ENCODE measurements at regions not wholly inside any gene's neighbourhood (a gene's known extent, or its start where the extent isn't known, plus 50 kb on each side); places are given as distances from the start of the nearest gene placed in this dataset.

DNA sequence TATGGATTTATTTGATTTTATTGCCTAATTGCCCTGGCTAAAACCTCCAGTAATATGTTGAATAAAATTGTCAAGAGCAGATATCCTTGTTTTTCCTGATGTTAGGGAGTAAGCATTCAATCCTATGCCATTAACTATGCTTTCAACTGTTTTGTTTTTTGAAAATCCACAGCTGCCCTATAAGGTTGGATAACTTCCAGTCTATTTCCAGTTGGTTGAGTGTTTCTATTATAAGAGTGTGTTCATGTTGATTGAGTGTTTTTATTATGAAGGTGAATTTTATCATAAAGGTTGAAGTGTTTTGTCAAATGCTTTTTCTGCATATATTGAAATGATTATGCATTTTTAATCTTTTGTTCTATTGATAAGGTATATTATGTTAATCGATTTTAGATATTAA is 149.9 kb upstream of the SCN7A start:
- TF ChIP-seq, protein P1, sequence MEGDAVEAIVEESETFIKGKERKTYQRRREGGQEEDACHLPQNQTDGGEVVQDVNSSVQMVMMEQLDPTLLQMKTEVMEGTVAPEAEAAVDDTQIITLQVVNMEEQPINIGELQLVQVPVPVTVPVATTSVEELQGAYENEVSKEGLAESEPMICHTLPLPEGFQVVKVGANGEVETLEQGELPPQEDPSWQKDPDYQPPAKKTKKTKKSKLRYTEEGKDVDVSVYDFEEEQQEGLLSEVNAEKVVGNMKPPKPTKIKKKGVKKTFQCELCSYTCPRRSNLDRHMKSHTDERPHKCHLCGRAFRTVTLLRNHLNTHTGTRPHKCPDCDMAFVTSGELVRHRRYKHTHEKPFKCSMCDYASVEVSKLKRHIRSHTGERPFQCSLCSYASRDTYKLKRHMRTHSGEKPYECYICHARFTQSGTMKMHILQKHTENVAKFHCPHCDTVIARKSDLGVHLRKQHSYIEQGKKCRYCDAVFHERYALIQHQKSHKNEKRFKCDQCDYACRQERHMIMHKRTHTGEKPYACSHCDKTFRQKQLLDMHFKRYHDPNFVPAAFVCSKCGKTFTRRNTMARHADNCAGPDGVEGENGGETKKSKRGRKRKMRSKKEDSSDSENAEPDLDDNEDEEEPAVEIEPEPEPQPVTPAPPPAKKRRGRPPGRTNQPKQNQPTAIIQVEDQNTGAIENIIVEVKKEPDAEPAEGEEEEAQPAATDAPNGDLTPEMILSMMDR (IDR thresholded peaks at IDR 0.05 in 4 of 5, conservative IDR thresholded peaks at IDR 0.05 in 1 of 5) = no peak
- no peak for TF ChIP-seq POLR2A (IDR thresholded peaks at IDR 0.05)
